Stomach smooth muscle (tissue), 2 donors: ENCODE measurements at regions not wholly inside any gene's neighbourhood (a gene's known extent, or its start where the extent isn't known, plus 50 kb on each side); places are given as distances from the start of the nearest gene placed in this dataset.
A peak's percentile ranks its signal among the peaks of the same experiment; 100 is the strongest.
"Not testable (repeated sequence)": the region's sequence is repeated elsewhere in the genome, so short reads cannot be mapped to it uniquely, and the experiment has no call there.

ENCODE experiments used
- H3K27ac ChIP-seq: one replicate; pipeline ENCODE4 v1.7.0; 2013; ENCODE audit warnings: mild to moderate bottlenecking, low read length, inconsistent platforms
- H3K27me3 ChIP-seq, 2 donors: one replicate each; pipeline ENCODE4 v1.7.0; 2013; ENCODE audit warnings: low read length in 2 of 2; ENCODE audit not compliant: insufficient read depth in 2 of 2, control insufficient read depth in 1 of 2
- H3K36me3 ChIP-seq, 2 donors: one replicate each; pipeline ENCODE4 v1.7.0; 2013; ENCODE audit warnings: low read length in 2 of 2; ENCODE audit not compliant: control insufficient read depth in 2 of 2, insufficient read depth in 2 of 2
- H3K4me1 ChIP-seq: one replicate; pipeline ENCODE4 v1.7.0; 2013; ENCODE audit warnings: low read length; ENCODE audit not compliant: control insufficient read depth, insufficient read depth
- H3K4me3 ChIP-seq, 2 donors: one replicate each; pipeline ENCODE4 v1.7.0; 2013; ENCODE audit warnings: low read length in 2 of 2
- H3K9ac ChIP-seq, 2 donors: one replicate each; pipeline ENCODE4 v1.7.0; 2013; ENCODE audit warnings: low read length in 2 of 2, mild to moderate bottlenecking in 1 of 2
- H3K9me3 ChIP-seq, 2 donors: one replicate each; pipeline ENCODE4 v1.7.0; 2013; ENCODE audit warnings: low read length in 2 of 2; ENCODE audit not compliant: control insufficient read depth in 2 of 2
- donor health status: healthy.
- donor health status: Pancreatic carcinoma.

DNA sequence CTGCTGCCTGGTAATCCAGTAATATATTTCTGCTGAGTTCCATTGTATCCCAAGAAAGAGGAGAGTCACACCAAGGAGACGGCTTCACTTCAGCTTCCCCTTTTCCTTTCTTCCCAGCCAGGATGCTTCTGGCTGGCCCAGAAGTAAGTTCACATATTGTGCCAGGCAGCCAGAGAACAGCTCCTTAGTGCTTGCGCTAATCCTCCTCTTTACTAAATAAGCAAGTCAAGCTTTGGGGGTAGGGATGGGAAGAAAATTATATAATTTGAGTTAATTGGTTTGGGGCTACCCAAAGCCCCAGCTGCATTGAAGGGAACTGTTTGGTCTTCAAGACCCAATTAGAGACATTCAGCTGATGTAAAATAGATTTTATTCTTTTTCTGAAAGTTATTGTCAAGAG lies 218.8 kb upstream of the HES1 start:
- Histone ChIP-seq H3K36me3 (no peaks in the 10 kb centered on the region), H3K27ac (no peak overlapping the region), H3K27me3 (no peaks in the 10 kb centered on the region), H3K9ac (no peak overlapping the region), H3K4me3 (no peak overlapping the region), H3K9me3 (no peaks in the 10 kb centered on the region), H3K4me1 (peaks cover 9% of the 10 kb centered on the region)

DNA sequence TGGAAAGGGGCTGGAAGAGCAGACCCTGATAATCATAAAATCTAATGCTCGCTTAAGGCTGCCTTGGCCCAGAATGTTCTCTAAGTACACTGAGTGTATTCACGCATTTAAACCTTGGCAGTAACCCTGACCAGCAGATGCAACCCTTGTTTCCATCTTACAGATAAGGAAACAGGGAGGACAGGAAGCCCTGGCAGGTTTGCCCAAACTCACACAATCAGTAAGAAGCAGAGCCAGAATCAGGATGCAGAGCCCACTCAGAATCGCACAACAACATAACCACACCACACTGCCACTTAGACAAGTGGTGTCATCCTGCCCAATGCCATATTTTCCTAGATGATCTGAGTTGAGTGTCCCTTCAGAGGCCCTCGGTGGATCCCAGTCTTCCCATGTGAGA lies 214.5 kb upstream of the HES1 start:
- Histone ChIP-seq H3K9ac (no peak overlapping the region), H3K9me3 (peaks cover 7 to 8% of the 10 kb centered on the region in 2 donors), H3K36me3 (no peaks in the 10 kb centered on the region), H3K27me3 (no peaks in the 10 kb centered on the region), H3K4me1 (no peaks in the 10 kb centered on the region), H3K27ac (no peak overlapping the region), H3K4me3 (no peak overlapping the region)

DNA sequence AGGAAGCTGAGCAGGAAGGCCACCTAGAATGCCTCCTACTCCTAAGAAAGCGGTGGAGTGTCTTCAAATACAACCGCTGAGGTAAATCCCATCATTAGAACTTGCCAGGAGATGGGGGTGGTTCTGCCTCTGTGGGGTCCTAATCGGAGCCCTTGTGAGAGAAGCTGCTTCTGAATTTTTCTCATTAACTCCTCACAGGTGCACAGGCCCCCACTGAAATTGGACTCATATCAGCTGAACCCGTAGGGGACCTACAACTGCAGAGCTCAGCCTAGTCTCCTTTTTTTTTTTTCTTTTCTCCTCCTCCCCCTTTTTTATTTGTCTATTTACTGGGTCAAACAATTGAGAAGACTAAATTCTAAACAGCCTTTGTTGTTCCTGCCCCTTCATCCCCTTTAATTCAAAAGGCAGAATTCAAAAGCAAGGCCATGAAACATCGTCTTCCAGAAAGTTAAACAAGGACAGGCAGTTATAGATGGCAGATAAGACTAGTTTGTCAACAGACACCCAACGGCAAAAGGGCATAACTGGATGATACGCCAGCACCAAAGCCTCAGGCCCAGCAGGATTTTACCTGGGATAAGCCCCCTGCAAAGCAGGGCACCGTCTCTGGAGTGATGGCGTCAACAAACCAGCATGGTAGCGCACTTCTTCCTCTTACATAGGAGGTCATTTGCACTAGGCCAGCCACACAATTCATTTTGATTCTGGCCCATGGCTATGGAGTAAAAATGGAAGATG lies 213.7 kb upstream of the HES1 start:
- Histone ChIP-seq H3K27me3 (no peaks in the 10 kb centered on the region), H3K4me1 (no peaks in the 10 kb centered on the region), H3K36me3 (no peaks in the 10 kb centered on the region), H3K9me3 (peaks cover 7 to 8% of the 10 kb centered on the region in 2 donors), H3K9ac (no peak overlapping the region), H3K27ac (no peak overlapping the region), H3K4me3 (no peak overlapping the region)

DNA sequence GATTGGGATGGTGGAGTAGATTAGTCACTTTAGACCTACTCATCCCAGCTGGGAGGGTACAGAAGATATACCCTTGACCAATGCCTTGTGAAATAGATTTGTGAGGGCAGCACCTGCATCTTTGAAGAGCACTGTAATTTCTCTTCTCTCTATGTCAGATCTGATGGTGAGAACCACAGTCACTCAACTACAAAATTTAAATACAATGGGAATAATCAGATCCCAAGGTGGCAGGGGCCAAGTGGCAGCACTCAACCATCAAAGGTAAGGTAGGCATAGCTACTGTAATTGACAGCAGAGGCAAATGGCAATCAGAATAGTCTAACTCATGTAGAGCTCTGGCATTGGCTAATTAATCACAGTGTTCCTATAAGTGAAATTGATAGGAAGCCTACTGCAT lies 212.0 kb upstream of the HES1 start:
- not testable (repeated sequence) for H3K27ac ChIP-seq, H3K4me1 ChIP-seq, H3K9ac ChIP-seq, H3K27me3 ChIP-seq, H3K36me3 ChIP-seq, H3K9me3 ChIP-seq
- peak overlapping the region in 1 of 2 donors; percentile 19 for H3K4me3 ChIP-seq

DNA sequence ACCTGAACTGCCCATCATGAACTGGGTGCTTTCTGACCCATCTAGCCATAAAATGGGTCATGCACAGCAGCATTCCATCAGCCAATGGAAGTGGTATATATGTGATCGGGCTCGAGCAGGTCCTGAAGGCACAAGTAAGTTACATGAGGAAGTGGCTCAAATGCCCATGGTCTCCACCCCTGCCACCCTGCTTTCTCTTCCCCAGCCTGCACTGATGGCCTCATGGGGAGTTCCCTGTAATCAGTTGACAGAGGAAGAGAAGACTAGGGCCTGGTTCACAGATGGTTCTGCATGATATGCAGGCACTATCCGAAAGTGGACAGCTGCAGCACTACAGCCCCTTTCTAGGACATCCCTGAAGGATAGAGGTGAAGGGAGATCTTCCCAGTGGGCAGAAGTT lies 209.9 kb upstream of the HES1 start:
- H3K9me3 ChIP-seq, H3K4me3 ChIP-seq, H3K27ac ChIP-seq, H3K27me3 ChIP-seq, H3K36me3 ChIP-seq, H3K9ac ChIP-seq, H3K4me1 ChIP-seq: not testable (repeated sequence)

DNA sequence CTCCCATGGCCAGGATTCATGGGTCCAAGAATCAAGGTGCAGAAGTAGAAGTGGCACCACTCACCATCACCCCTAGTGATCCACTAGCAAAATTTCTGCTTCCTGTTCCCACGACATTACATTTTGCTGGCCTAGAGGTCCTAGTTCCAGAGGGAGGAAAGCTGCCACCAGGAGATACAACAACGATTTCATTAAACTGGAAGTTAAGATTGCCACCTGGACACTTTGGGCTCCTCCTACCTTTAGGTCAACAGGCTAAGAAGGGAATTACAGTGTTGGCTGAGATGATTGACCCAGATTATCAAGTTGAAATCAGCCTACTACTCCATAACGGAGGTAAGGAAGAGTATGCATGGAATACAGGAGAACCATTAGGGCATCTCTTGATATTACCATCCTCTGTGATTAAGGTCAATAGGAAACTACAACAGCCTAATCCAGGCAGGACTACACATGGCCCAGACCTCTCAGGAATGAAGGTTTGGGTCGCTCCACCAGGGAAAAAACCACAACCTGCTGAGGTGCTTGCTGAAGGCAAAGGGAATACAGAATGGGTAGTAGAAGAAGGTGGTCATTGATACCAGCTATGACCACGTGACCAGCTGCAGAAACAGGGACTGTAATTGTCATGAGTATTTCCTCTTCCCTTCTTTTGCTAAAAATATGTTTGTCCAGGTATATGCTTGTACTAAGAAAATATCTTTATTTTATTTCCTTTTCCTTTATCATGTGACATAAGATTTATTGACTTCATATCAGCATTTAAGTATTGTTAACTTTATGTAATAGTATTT lies 208.3 kb upstream of the HES1 start:
- not testable (repeated sequence) for H3K9me3 ChIP-seq, H3K36me3 ChIP-seq, H3K4me1 ChIP-seq, H3K27me3 ChIP-seq, H3K4me3 ChIP-seq, H3K9ac ChIP-seq, H3K27ac ChIP-seq

DNA sequence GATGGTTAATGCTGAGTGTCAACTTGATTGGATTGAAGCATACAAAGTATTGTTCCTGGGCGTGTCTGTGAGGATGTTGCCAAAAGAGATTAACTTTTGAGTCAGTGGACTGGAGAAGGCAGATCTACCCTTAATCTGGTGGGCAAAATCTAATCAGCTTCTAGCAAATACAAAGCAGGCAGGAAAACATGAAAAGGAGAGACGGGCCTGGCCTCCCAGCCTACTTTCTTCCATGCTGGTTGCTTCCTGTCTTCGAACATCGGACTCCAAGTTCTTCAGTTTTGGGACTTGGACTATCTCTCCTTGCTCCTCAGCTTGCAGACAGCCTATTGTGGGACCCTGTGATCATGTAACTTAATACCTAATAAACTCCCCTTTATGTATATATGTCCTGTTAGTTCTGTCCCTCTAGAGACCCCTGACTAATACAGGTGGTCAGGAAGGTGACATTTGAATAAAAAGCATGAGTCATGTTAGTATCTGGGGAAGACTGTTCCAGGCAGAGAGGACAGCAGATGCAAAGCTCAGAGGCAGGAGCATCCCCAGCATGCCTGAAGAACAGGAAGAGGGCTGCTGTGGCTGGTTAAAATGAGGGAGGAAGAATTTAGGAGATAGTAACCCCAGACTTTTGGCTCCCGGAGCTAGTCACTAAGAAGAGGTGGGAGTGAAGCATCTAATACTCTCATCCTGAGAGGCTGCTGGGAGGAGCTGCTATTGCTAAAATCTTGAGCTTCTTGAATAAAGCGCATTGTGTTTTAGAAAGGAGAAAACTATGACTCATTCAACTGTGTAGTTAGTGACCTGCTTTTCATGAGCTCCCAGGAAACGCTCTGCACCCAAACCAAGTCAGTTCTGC lies 207.4 kb upstream of the HES1 start:
- no peak overlapping the region for H3K27ac ChIP-seq
- H3K9ac ChIP-seq = no peak overlapping the region
- no peaks in the 10 kb centered on the region for H3K27me3 ChIP-seq
- H3K4me3 ChIP-seq = no peak overlapping the region
- peaks cover 5 to 8% of the 10 kb centered on the region in 2 donors for H3K9me3 ChIP-seq
- H3K36me3 ChIP-seq = no peaks in the 10 kb centered on the region
- no peaks in the 10 kb centered on the region for H3K4me1 ChIP-seq

DNA sequence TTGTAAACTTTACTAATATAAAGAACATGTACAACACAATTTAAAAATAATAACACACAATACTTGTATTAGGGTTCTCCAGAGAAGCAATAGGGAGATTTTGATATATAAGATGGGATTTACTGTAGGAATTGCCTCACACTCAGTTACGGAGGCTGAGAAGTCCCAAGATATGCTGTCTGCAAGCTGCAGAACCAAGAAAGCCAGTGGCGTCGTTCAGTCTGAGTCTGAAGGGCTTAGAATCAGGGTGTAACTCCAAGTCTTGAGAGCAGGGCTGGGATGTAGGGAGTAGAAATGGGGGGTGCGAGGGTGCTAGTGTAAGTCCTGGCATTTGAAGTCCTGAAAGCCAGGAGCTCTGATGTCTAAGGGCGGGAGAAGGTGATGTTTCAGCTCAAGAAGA lies 206.6 kb upstream of the HES1 start:
- Histone ChIP-seq H3K9ac (no peak overlapping the region), H3K27me3 (no peaks in the 10 kb centered on the region), H3K36me3 (no peaks in the 10 kb centered on the region), H3K9me3 (peaks cover 0 to 4% of the 10 kb centered on the region in 2 donors), H3K4me1 (no peaks in the 10 kb centered on the region), H3K27ac (no peak overlapping the region), H3K4me3 (no peak overlapping the region)

DNA sequence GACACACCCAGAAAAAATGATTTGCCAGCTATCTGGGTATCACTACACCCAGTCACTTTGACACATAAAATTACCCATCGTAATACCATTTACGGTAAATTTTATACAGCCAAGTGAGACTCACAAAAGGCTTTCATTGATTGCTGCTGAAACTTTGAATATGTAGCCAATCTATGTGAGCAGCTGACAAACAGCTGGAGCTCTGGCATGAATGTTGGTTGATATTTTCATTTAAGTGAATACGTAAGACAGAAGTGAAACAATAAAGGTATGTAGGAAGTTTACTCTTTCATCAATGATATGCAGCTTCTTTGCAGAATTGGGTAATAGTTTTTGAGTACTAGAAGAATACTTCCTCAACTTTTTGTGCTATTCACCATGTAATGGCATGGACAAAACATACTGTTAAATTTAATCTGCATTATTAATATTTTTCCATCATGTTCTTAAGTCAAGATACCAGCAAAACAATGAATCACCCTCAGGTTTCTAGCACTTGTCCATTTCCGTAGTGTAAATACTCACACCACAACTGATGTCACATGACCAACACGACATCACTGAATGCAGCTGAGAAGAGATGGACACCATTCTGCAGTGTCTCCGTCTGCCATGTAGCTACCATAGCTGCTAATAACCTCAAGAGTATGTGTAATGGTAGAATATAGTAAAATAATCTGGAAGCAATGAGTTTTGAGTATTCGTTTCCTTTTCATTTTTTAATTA lies 205.9 kb upstream of the HES1 start:
- Histone ChIP-seq H3K4me1 (no peaks in the 10 kb centered on the region), H3K36me3 (no peaks in the 10 kb centered on the region), H3K9me3 (no peaks in the 10 kb centered on the region), H3K9ac (no peak overlapping the region), H3K27ac (no peak overlapping the region), H3K4me3 (no peak overlapping the region), H3K27me3 (no peaks in the 10 kb centered on the region)

DNA sequence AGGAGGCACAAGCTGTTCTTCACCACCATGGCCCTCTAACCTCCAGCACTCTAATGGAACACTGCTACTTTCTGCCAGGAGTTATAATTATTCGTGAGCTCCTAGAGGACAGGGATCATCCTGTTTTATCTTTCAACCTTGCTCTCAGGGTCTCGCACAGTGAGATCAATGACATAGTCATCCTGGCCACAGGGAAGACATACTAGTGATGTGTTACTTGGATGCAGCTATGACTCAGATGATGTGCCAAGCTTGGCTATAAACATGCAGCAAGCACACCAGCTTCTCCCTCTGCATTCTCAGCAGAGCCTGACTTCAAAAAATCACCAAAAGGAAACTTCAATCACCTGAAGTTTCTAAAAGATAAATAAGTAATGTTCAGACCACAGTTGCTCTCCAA lies 203.8 kb upstream of the HES1 start:
- no peaks in the 10 kb centered on the region for H3K27me3 ChIP-seq
- H3K36me3 ChIP-seq = no peaks in the 10 kb centered on the region
- H3K9me3 ChIP-seq = no peaks in the 10 kb centered on the region
- H3K4me1 ChIP-seq = no peaks in the 10 kb centered on the region
- H3K9ac ChIP-seq = no peak overlapping the region
- H3K27ac ChIP-seq = no peak overlapping the region
- H3K4me3 ChIP-seq = no peak overlapping the region
